Skin epidermis (tissue), 12 donors: ENCODE measurements at regions not wholly inside any gene's neighbourhood (a gene's known extent, or its start where the extent isn't known, plus 50 kb on each side); places are given as distances from the start of the nearest gene placed in this dataset.

Source experiments
- H3K27ac ChIP-seq, 21 experiments: fragments of 200-600 bp; sonication (generic) in 11 of 21; one replicate each; pipeline ENCODE4 v1.5.0; 2020; ENCODE audit warnings: mild to moderate bottlenecking in 3 of 21, inconsistent platforms in 2 of 21, moderate library complexity in 2 of 21
- H3K4me3 ChIP-seq, 7 experiments: fragments of 200-600 bp; sonication (generic) in 2 of 7; one replicate each; pipeline ENCODE4 v1.5.0; 2020; ENCODE audit warnings: inconsistent platforms in 2 of 7, mild to moderate bottlenecking in 2 of 7, moderate library complexity in 1 of 7

GRCh38 chr10:8544057-8544380 is 489.5 kb downstream of the GATA3 start:
- Histone ChIP-seq H3K27ac (peak overlapping the region in 2 of 21 experiments; percentile 11 to 12), H3K4me3 (no peak overlapping the region)

GRCh38 chr10:8544500-8544899 is 490.0 kb downstream of the GATA3 start:
- Histone ChIP-seq H3K4me3 (no peak overlapping the region), H3K27ac (peak overlapping the region in 3 of 21 experiments; percentile 11 to 38 (median 12))

GRCh38 chr10:8554574-8554973 is 500.1 kb downstream of the GATA3 start:
- H3K4me3 ChIP-seq: no peak overlapping the region

GRCh38 chr10:8556321-8556720 is 501.8 kb downstream of the GATA3 start:
- no peak overlapping the region for H3K4me3 ChIP-seq
- H3K27ac ChIP-seq: no peak overlapping the region

More at GRCh38 chr10:8554574-8554973, 500.1 kb downstream of the GATA3 start:
- no peak overlapping the region for H3K27ac ChIP-seq

GRCh38 chr10:8563478-8563877 is 509.0 kb downstream of the GATA3 start:
- H3K4me3 ChIP-seq: no peak overlapping the region

GRCh38 chr10:8566737-8567136 is 512.2 kb downstream of the GATA3 start:
- Histone ChIP-seq H3K27ac (no peak overlapping the region), H3K4me3 (no peak overlapping the region)

More at GRCh38 chr10:8563478-8563877, 509.0 kb downstream of the GATA3 start:
- H3K27ac ChIP-seq: no peak overlapping the region

- H3K4me3 ChIP-seq: no peak overlapping the region
Observed at GRCh38 chr10:8568401-8568800, 513.9 kb downstream of the GATA3 start.

GRCh38 chr10:8575620-8576019 is 521.1 kb downstream of the GATA3 start:
- no peak overlapping the region for H3K4me3 ChIP-seq
- no peak overlapping the region for H3K27ac ChIP-seq

More at GRCh38 chr10:8568401-8568800, 513.9 kb downstream of the GATA3 start:
- H3K27ac ChIP-seq: peak overlapping the region in 9 of 21 experiments; percentile 4 to 75 (median 35)

GRCh38 chr10:8576281-8576680 is 521.8 kb downstream of the GATA3 start:
- H3K27ac ChIP-seq: no peak overlapping the region

GRCh38 chr10:8576911-8577310 is 522.4 kb downstream of the GATA3 start:
- Histone ChIP-seq H3K4me3 (no peak overlapping the region), H3K27ac (no peak overlapping the region)

More at GRCh38 chr10:8576281-8576680, 521.8 kb downstream of the GATA3 start:
- no peak overlapping the region for H3K4me3 ChIP-seq

GRCh38 chr10:8577686-8578085 is 523.2 kb downstream of the GATA3 start:
- no peak overlapping the region for H3K4me3 ChIP-seq
- no peak overlapping the region for H3K27ac ChIP-seq

- Histone ChIP-seq H3K4me3 (no peak overlapping the region), H3K27ac (no peak overlapping the region)
Observed at GRCh38 chr10:8581521-8582225, 527.2 kb downstream of the GATA3 start.

GRCh38 chr10:8583096-8583495 is 528.6 kb downstream of the GATA3 start:
- Histone ChIP-seq H3K27ac (no peak overlapping the region), H3K4me3 (no peak overlapping the region)

- H3K27ac ChIP-seq: peak overlapping the region in 2 of 21 experiments; percentile 47 to 60
- H3K4me3 ChIP-seq: no peak overlapping the region
Observed at GRCh38 chr10:8584666-8585065, 530.2 kb downstream of the GATA3 start.

GRCh38 chr10:8586504-8586903 is 532.0 kb downstream of the GATA3 start:
- peak overlapping the region in 11 of 21 experiments; percentile 15 to 77 (median 63) for H3K27ac ChIP-seq
- H3K4me3 ChIP-seq: no peak overlapping the region

GRCh38 chr10:8588135-8588534 is 533.6 kb downstream of the GATA3 start:
- H3K4me3 ChIP-seq: no peak overlapping the region
- H3K27ac ChIP-seq: peak overlapping the region in 15 of 21 experiments; percentile 8 to 77 (median 42)

GRCh38 chr10:8590518-8590917 is 536.0 kb downstream of the GATA3 start:
- peak overlapping the region in 2 of 21 experiments; percentile 31 to 77 for H3K27ac ChIP-seq
- H3K4me3 ChIP-seq: no peak overlapping the region

GRCh38 chr10:8591640-8592039 is 537.2 kb downstream of the GATA3 start:
- Histone ChIP-seq H3K27ac (peak overlapping the region in 15 of 21 experiments; percentile 2 to 81 (median 64)), H3K4me3 (peak overlapping the region in 2 of 7 experiments; percentile 4 to 23)

- Histone ChIP-seq H3K4me3 (peak overlapping the region in 3 of 7 experiments; percentile 16 to 27 (median 23)), H3K27ac (peak overlapping the region in 18 of 21 experiments; percentile 16 to 83 (median 66))
Observed at GRCh38 chr10:8594176-8594575, 539.7 kb downstream of the GATA3 start.

- peak overlapping the region in 15 of 21 experiments; percentile 18 to 83 (median 61) for H3K27ac ChIP-seq
- no peak overlapping the region for H3K4me3 ChIP-seq
Observed at GRCh38 chr10:8594711-8595110, 540.2 kb downstream of the GATA3 start.

- Histone ChIP-seq H3K4me3 (no peak overlapping the region), H3K27ac (peak overlapping the region in 10 of 21 experiments; percentile 18 to 83 (median 66))
Observed at GRCh38 chr10:8595140-8595539, 540.7 kb downstream of the GATA3 start.
